ENCODE measurements at regions not wholly inside any gene's neighbourhood (a gene's known extent, or its start where the extent isn't known, plus 50 kb on each side); places are given as distances from the start of the nearest gene placed in this dataset.

- ATAC-seq (ENCODE audit: insufficient read depth, low FRiP score), result no peak
Measured at GRCh38 chr14:28120391-28120790, 646.2 kb upstream of the FOXG1 start.

GRCh38 chr14:28121512-28122297 lies 644.9 kb upstream of the FOXG1 start:
- TF ChIP-seq CTCF (IDR thresholded peaks at IDR 0.05; ENCODE audit: control extremely low read depth, extremely low read depth), result no peak
- Histone ChIP-seq H3K4me3 (no peak overlapping the region), H3K9me3 (ENCODE audit: control insufficient read depth in 4 of 4, insufficient read depth in 3 of 4, low read length in 3 of 4) (no peaks in the 10 kb centered on the region), H3K27me3 (ENCODE audit: control insufficient read depth in 3 of 3, insufficient read depth in 3 of 3, low read length in 2 of 3) (no peaks in the 10 kb centered on the region), H3K4me1 (ENCODE audit: control insufficient read depth in 5 of 5, insufficient read depth in 5 of 5, low read length in 5 of 5) (peaks cover 0 to 3% (median 0%) of the 10 kb centered on the region in 5 donors), H3K36me3 (ENCODE audit: control insufficient read depth in 4 of 4, insufficient read depth in 4 of 4, low read length in 4 of 4) (no peaks in the 10 kb centered on the region), H3K27ac (ENCODE audit: low read depth in 1 of 2, low read length in 1 of 2) (no peak overlapping the region), H3K9ac (ENCODE audit: insufficient read depth in 1 of 2, low read length in 2 of 2) (no peak overlapping the region)
- 24 to 40% methylated on average over 3 of the region's 3 CpGs for WGBS, 2 donors
- peak in 2 of 3 donors; percentile 17 to 34 for DNase-seq
- ATAC-seq (ENCODE audit: insufficient read depth, low FRiP score), result no peak

More at GRCh38 chr14:28120391-28120790, 646.2 kb upstream of the FOXG1 start:
- H3K27me3 ChIP-seq (ENCODE audit: control insufficient read depth in 3 of 3, insufficient read depth in 3 of 3, low read length in 2 of 3), result no peaks in the 10 kb centered on the region
- no peak for DNase-seq
- peaks cover 0 to 3% (median 0%) of the 10 kb centered on the region in 5 donors for H3K4me1 ChIP-seq (ENCODE audit: control insufficient read depth in 5 of 5, insufficient read depth in 5 of 5, low read length in 5 of 5)
- no peaks in the 10 kb centered on the region for H3K36me3 ChIP-seq (ENCODE audit: control insufficient read depth in 4 of 4, insufficient read depth in 4 of 4, low read length in 4 of 4)
- H3K27ac ChIP-seq (ENCODE audit: low read depth in 1 of 2, low read length in 1 of 2), result no peak overlapping the region
- H3K9me3 ChIP-seq (ENCODE audit: control insufficient read depth in 4 of 4, insufficient read depth in 3 of 4, low read length in 3 of 4), result no peaks in the 10 kb centered on the region
- H3K9ac ChIP-seq (ENCODE audit: insufficient read depth in 1 of 2, low read length in 2 of 2), result no peak overlapping the region
- H3K4me3 ChIP-seq, result no peak overlapping the region
- no peak for TF ChIP-seq CTCF (IDR thresholded peaks at IDR 0.05; ENCODE audit: control extremely low read depth, extremely low read depth)

- 67 to 80% methylated on average over 7 of the region's 7 CpGs for WGBS, 2 donors
- TF ChIP-seq CTCF (IDR thresholded peaks at IDR 0.05; ENCODE audit: control extremely low read depth, extremely low read depth), result no peak
Measured at GRCh38 chr14:28130610-28131284, 635.8 kb upstream of the FOXG1 start.

More at GRCh38 chr14:28130610-28131284, 635.8 kb upstream of the FOXG1 start:
- Histone ChIP-seq H3K27me3 (ENCODE audit: control insufficient read depth in 3 of 3, insufficient read depth in 3 of 3, low read length in 2 of 3) (no peaks in the 10 kb centered on the region), H3K4me1 (ENCODE audit: control insufficient read depth in 5 of 5, insufficient read depth in 5 of 5, low read length in 5 of 5) (no peaks in the 10 kb centered on the region), H3K9ac (ENCODE audit: insufficient read depth in 1 of 2, low read length in 2 of 2) (no peak overlapping the region), H3K4me3 (no peak overlapping the region), H3K27ac (ENCODE audit: low read depth in 1 of 2, low read length in 1 of 2) (no peak overlapping the region), H3K9me3 (ENCODE audit: control insufficient read depth in 4 of 4, insufficient read depth in 3 of 4, low read length in 3 of 4) (peaks cover 0 to 3% (median 0%) of the 10 kb centered on the region in 4 donors), H3K36me3 (ENCODE audit: control insufficient read depth in 4 of 4, insufficient read depth in 4 of 4, low read length in 4 of 4) (no peaks in the 10 kb centered on the region)
- no peak for ATAC-seq (ENCODE audit: insufficient read depth, low FRiP score)
- no peak for DNase-seq

Measured in lung (tissue), 11 donors.